Psoas muscle (tissue), 7 donors: ENCODE measurements at regions not wholly inside any gene's neighbourhood (a gene's known extent, or its start where the extent isn't known, plus 50 kb on each side); places are given as distances from the start of the nearest gene placed in this dataset.

ENCODE experiments used
- ATAC-seq, 4 donors: fragments of 200-7000 bp; cut with Tn5 transposase; one replicate each; pipeline ENCODE4 v1.9.1; 2020; ENCODE audit warnings: moderate library complexity in 3 of 4, mild to moderate bottlenecking in 2 of 4
- DNase-seq, 2 donors: peaks; one replicate each; pipeline ENCODE4 v3.0.0-alpha.2; 2020
- H3K27ac ChIP-seq: fragments of 200-600 bp; one replicate; pipeline ENCODE4 v1.8.0; 2022
- H3K27me3 ChIP-seq, 3 donors: fragments of 200-600 bp in 1 of 3; one replicate each; pipeline versions ENCODE4 v1.6.1 to v1.8.0; 2013 to 2022; ENCODE audit warnings: low read length in 2 of 3, mild to moderate bottlenecking in 2 of 3, moderate library complexity in 1 of 3; ENCODE audit not compliant: insufficient read depth in 3 of 3
- H3K36me3 ChIP-seq, 2 donors: fragments of 200-600 bp in 1 of 2; one replicate each; pipeline versions ENCODE4 v1.6.1 to v1.8.0; 2013 to 2022; ENCODE audit warnings: low read depth in 1 of 2, mild to moderate bottlenecking in 1 of 2, moderate library complexity in 1 of 2; ENCODE audit not compliant: insufficient read depth in 1 of 2
- H3K4me1 ChIP-seq: fragments of 200-600 bp; one replicate; pipeline ENCODE4 v1.8.0; 2022
- H3K4me3 ChIP-seq: fragments of 200-600 bp; one replicate; pipeline ENCODE4 v1.8.0; 2022; ENCODE audit warnings: mild to moderate bottlenecking
- H3K9me3 ChIP-seq: fragments of 200-600 bp; one replicate; pipeline ENCODE4 v1.8.0; 2022
- WGBS, 3 donors: extraction: QIAGEN DNeasy Blood & Tissue Kit; methylation state at CpG; one replicate each; pipeline versions ENCODE4 v1.1.6 to v1.1.7; 2013; 5-methylcytosine and 5-hydroxymethylcytosine counted together
- intact Hi-C, 2 donors: fragments of 100-400 bp; cut with DNase I; formaldehyde crosslinking; loops; one replicate each; pipeline versions ENCODE4 v1.11.0 to v1.14.2; 2022
- TF ChIP-seq, protein P1 (sequence below): fragments of 200-600 bp; IDR thresholded peaks from one replicate; pipeline ENCODE4 v1.8.0; 2022; ENCODE audit warnings: antibody characterized with exemption
- donor health status: healthy with polysubstance abuse.
- donor health status: DM: no; HTN: no; CAD: no; lungs with moderate emphysema.
- donor health status: Bipolar disorder and iron deficiency.
- donor health status: healthy.
- donor health status: DM: yes; HTN: yes; CAD: no.
- donor health status: DM: no; HTN: no; CAD: no.
- donor health status: DM: yes; HTN: yes; CAD: no.

DNA sequence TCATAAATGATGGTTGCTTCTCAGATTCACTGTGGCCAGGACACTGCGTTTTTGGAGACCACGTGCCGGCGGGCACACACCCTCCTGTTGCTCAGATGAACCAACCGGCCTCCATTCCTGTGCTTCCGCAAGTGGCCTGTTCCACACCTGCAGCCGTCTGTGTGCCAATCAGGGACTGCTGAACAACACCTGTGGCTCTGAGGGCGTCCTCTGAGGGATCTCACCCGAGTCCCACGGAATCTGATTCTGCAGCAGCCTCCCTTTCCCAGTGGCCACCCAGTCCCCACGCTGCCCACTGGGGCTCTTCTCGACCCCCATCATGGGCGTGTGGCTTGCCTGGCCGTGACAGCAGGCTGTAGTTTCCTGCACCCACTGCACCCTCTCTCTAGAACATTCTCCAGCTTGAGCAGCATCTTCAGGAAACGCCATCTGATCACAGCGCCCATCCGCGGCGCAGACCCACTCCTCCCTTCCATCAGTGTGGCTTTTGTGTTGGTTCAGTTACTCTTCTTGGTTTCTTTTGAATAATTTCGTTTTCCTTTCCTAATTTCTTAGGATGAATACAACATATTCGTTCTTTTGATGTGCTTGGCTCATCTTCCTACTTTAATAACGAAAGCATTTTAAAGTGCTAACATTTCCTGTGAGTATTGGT, 65.1 kb upstream of the SLC22A11 start:
- intact Hi-C loops, result no loop called here
- Histone ChIP-seq H3K4me1 (no peaks in the 10 kb centered on the region), H3K36me3 (no peaks in the 10 kb centered on the region), H3K27me3 (peaks cover 0 to 49% (median 5%) of the 10 kb centered on the region in 3 donors), H3K27ac (no peak overlapping the region), H3K4me3 (no peak overlapping the region), H3K9me3 (no peaks in the 10 kb centered on the region)
- TF ChIP-seq, protein P1, sequence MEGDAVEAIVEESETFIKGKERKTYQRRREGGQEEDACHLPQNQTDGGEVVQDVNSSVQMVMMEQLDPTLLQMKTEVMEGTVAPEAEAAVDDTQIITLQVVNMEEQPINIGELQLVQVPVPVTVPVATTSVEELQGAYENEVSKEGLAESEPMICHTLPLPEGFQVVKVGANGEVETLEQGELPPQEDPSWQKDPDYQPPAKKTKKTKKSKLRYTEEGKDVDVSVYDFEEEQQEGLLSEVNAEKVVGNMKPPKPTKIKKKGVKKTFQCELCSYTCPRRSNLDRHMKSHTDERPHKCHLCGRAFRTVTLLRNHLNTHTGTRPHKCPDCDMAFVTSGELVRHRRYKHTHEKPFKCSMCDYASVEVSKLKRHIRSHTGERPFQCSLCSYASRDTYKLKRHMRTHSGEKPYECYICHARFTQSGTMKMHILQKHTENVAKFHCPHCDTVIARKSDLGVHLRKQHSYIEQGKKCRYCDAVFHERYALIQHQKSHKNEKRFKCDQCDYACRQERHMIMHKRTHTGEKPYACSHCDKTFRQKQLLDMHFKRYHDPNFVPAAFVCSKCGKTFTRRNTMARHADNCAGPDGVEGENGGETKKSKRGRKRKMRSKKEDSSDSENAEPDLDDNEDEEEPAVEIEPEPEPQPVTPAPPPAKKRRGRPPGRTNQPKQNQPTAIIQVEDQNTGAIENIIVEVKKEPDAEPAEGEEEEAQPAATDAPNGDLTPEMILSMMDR, result no peak
- WGBS, 3 donors, result 69 to 75% (median 71%) methylated on average over 22 of the region's 22 CpGs
- DNase-seq (no peak), ATAC-seq (no peak)

DNA sequence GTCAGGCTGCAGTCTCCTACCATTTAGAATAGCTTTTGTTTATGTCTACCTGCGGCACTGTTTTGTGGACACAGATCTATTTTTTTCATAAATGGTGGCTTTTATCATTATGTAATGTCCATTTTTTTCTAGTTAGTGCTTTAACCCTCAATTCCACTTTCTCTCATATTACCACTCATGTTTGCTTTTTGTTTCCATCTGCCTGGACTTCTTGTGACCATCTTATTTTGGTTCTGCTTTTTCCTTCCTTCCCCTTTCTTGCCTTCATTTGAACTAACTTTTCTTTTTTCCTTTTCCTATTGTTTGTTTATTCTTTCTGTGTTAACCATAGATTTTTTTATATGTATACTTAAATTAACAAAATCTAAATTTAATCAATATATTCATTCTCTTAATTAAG, 63.2 kb upstream of the SLC22A11 start:
- ATAC-seq (no peak), DNase-seq (no peak)
- no peak overlapping the region for H3K4me3 ChIP-seq
- TF ChIP-seq, protein P1, result no peak
- peaks cover 0 to 39% (median 0%) of the 10 kb centered on the region in 3 donors for H3K27me3 ChIP-seq
- no peaks in the 10 kb centered on the region for H3K9me3 ChIP-seq
- no peaks in the 10 kb centered on the region for H3K36me3 ChIP-seq
- 68 to 69% (median 68%) methylated on average over 1 of the region's 1 CpG for WGBS, 3 donors
- H3K27ac ChIP-seq, result no peak overlapping the region
- no peaks in the 10 kb centered on the region for H3K4me1 ChIP-seq
- intact Hi-C loops, result no loop called here

DNA sequence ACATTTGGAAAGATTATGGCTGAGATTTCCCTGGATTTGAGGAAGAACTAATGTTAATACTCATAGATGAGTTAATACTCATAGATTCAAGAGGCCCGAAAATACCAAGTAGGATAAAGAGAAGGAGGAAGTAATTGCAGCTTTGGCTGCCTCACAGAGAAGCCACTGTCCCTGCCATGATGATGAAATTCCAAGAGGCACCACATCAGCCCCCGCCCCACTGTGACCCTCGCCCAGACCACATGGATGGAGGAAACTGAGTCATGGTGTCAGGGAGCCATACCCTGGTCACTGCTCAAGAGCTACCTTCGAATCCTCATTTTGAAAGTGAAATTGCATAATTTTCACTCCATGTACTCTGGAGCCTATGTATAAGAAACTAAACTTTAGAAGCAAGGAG, 57.6 kb upstream of the SLC22A11 start:
- no peak overlapping the region for H3K4me3 ChIP-seq
- DNase-seq (no peak), ATAC-seq (no peak)
- peaks cover 0 to 38% (median 1%) of the 10 kb centered on the region in 3 donors for H3K27me3 ChIP-seq
- 80 to 84% (median 81%) methylated on average over 4 of the region's 4 CpGs for WGBS, 3 donors
- H3K9me3 ChIP-seq, result no peaks in the 10 kb centered on the region
- intact Hi-C loops, result no loop called here
- no peaks in the 10 kb centered on the region for H3K36me3 ChIP-seq
- H3K4me1 ChIP-seq, result no peaks in the 10 kb centered on the region
- TF ChIP-seq, protein P1, result no peak
- no peak overlapping the region for H3K27ac ChIP-seq

DNA sequence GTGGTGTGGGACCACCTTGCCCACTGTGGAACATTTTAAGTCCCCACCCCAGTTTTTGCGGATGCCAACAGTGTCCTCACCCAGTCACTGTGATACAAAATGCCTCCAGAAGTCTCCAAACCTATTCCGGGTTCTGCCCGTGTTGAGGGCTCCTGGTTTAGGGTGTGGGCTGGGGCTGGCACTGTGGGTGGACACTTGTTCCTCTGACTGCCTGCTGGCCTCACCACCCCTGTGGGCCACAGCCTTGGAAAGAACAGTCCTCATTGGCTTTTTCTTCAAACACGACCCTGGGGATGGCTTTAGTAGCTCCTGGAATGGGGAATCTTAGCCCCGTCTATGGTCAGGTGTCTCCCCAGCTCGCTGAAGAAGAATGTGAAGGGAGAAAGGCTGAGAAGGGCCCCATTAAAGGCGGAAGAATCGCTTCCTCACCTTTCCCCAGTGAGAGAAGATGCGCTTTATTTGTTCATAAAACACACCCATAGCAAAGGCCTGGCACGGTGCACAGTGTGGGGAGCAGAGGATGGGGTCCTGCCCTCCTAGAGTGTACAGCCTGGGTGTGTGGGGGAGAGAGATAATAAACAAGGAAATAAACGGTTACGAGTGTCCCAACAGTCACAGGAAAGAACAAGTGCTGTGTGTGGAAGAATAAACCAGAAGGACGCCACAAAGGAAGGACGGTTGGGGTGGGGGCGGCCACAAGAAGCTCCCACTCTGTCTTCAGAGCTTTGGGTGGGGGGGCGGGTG, 56.3 kb upstream of the SLC22A11 start:
- Histone ChIP-seq H3K4me1 (no peaks in the 10 kb centered on the region), H3K4me3 (no peak overlapping the region), H3K27me3 (peaks cover 0 to 38% (median 1%) of the 10 kb centered on the region in 3 donors), H3K36me3 (no peaks in the 10 kb centered on the region), H3K9me3 (no peaks in the 10 kb centered on the region), H3K27ac (no peak overlapping the region)
- TF ChIP-seq, protein P1, result no peak
- no peak for ATAC-seq
- no peak for DNase-seq
- intact Hi-C loops, result no loop called here
- 77 to 79% (median 78%) methylated on average over 16 of the region's 16 CpGs for WGBS, 3 donors
